ENCODE measurements at regions not wholly inside any gene's neighbourhood (a gene's known extent, or its start where the extent isn't known, plus 50 kb on each side); places are given as distances from the start of the nearest gene placed in this dataset.
"Not testable (repeated sequence)": the region's sequence is repeated elsewhere in the genome, so short reads cannot be mapped to it uniquely, and the experiment has no call there.

- DNase-seq: no peak
Measured at GRCh38 chr4:181121733-181122132, 1121.5 kb upstream of the TENM3 start.

- DNase-seq: no peak
Measured at GRCh38 chr4:181127171-181127570, 1116.0 kb upstream of the TENM3 start.

GRCh38 chr4:181130317-181130716, 1112.9 kb upstream of the TENM3 start:
- DNase-seq: not testable (repeated sequence)

- DNase-seq: no peak
Measured at GRCh38 chr4:181137351-181137750, 1105.9 kb upstream of the TENM3 start.

GRCh38 chr4:181138116-181138515, 1105.1 kb upstream of the TENM3 start:
- DNase-seq: no peak

- no peak for DNase-seq
Measured at GRCh38 chr4:181140037-181140603, 1103.1 kb upstream of the TENM3 start.

- DNase-seq: peak; percentile 36
Measured at GRCh38 chr4:181143250-181143854, 1099.8 kb upstream of the TENM3 start.

- DNase-seq: no peak
Measured at GRCh38 chr4:181146051-181146450, 1097.2 kb upstream of the TENM3 start.

GRCh38 chr4:181147416-181147951, 1095.7 kb upstream of the TENM3 start:
- no peak for DNase-seq

- DNase-seq: no peak
Measured at GRCh38 chr4:181148470-181148869, 1094.7 kb upstream of the TENM3 start.

- no peak for DNase-seq
Measured at GRCh38 chr4:181150191-181150590, 1093.0 kb upstream of the TENM3 start.

- DNase-seq: no peak
Measured at GRCh38 chr4:181151856-181152255, 1091.3 kb upstream of the TENM3 start.

GRCh38 chr4:181157647-181158046, 1085.6 kb upstream of the TENM3 start:
- DNase-seq: no peak

GRCh38 chr4:181158971-181159370, 1084.2 kb upstream of the TENM3 start:
- no peak for DNase-seq

- DNase-seq: no peak
Measured at GRCh38 chr4:181161669-181162068, 1081.5 kb upstream of the TENM3 start.

- no peak for DNase-seq
Measured at GRCh38 chr4:181162266-181162665, 1080.9 kb upstream of the TENM3 start.

GRCh38 chr4:181162676-181163075, 1080.5 kb upstream of the TENM3 start:
- DNase-seq: no peak

- no peak for DNase-seq
Measured at GRCh38 chr4:181166742-181167399, 1076.3 kb upstream of the TENM3 start.

- no peak for DNase-seq
Measured at GRCh38 chr4:181168011-181168805, 1075.0 kb upstream of the TENM3 start.

GRCh38 chr4:181173046-181173445, 1070.2 kb upstream of the TENM3 start:
- DNase-seq: no peak

- no peak for DNase-seq
Measured at GRCh38 chr4:181176306-181176705, 1066.9 kb upstream of the TENM3 start.

GRCh38 chr4:181181331-181181730, 1061.9 kb upstream of the TENM3 start:
- no peak for DNase-seq

- DNase-seq: no peak
Measured at GRCh38 chr4:181189751-181190150, 1053.5 kb upstream of the TENM3 start.
